Fibroblast of skin of left quadriceps (primary cell): ENCODE measurements at regions not wholly inside any gene's neighbourhood (a gene's known extent, or its start where the extent isn't known, plus 50 kb on each side); places are given as distances from the start of the nearest gene placed in this dataset.

Experiments
- DNase-seq, 2 experiments: peaks; one replicate each; pipeline ENCODE4 v3.0.0-alpha.2; 2013; ENCODE audit warnings: low read depth in 2 of 2

DNA sequence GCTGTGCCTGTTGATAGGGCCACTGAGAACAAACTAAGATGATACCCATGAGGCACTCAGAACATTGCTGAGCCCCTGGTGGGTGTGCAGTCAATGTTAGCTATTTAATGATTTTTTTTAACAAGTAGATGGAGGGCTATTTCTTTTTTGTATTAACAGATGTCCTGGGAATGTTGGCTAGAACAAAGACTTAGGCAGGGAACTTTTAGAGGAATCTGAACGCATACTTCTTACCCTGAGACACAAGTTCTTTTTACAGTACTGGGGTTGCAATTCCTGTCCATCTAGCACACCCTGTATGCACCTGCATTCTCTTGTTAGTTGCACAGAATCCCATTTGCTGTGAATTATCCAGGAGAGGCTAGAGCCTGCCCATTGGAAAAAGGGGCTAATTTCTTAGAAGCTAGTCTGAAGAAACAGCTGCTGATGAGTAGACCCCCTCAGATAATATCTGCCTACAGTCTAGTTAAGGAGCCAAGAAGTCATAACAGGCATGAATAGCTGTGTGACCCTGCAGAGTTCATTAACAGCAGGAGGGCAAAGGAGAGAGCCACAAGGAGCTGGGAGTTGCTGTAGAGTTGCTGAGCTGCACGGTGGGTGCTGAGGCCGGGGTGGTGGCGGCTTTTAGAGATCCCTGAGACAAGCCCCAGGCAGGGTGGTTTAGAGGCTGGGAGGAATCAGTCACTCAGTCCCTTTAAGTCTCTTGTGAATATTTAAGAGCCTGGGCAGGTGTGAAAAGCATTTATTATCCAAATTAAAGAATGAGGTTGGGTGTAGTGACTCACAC is 103.7 kb upstream of the FZD8 start:
- no peak for DNase-seq

DNA sequence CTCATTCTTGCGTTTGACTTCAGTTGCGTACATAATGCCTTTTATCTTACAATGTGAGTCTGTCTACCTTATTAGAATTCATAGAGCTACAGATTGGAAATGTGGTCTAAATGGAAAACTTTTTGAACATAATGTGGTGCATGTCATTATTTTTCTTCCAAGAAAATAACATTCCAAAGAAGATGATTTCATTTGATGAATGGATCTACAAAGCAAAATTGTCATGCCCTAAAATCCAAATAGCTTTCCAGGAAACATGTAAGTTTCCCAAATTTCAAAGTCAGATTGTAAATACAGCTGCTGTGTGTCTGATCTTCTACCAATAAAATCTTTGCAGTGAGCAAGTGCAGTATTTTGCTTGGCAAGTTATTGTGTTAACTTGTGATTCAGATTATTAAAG is 101.8 kb upstream of the FZD8 start:
- DNase-seq, result no peak

DNA sequence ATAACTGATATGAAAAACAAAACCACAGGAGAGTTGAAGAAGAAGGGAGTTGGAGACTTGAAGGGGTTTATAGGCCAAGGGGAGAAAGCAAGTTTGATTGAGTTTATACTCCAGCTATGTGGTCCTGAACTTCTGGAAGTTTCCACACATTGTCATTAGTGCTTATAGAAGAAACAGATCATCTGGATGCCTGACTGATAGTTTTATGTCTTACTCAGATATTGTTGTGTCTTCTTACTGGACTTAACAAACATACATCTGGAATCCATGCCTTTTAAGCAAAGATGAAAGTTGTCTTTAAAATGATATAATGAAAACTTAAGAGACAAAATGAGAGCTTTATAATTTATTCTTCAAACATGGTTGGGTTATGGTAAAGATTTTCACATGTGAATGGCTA is 101.3 kb upstream of the FZD8 start:
- no peak for DNase-seq

DNA sequence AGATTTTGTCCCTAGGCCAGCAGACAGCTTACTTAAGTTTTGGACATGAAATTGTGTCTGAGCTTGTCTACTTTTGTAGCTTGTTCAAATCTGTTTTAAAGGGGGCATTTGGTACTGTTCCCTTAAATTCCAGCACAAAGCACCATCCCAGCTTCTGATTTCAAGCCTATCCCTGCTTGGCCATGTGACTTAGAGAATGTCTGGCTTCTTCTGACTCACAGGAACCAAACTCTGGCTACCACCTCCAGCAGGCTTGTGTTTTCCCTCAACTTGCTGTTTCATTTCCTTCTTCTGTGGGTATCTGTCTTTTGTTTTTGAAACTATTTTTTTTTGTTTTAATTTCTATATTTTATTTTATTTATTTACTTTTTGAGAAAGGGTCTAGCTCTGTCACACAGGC is 97.9 kb upstream of the FZD8 start:
- no peak for DNase-seq

DNA sequence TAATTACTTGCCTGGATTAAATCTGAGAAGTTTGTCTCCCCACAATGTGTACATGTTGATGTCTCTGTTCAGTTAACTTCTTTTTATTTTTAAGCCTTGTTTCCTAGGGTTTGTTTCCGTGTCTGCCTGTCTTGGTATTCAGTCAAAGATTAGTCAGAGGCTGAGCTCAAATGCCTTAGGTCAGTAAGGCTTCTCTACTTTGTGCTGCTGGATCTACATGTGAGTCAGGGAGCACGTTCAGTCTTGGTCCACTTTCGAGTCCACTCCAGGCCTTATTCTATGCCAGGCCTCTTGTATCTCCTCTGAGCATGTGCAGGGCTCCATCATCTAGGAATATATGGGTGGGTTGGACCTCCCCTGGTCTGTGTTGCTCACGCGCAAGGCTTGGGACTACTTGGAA is 93.3 kb upstream of the FZD8 start:
- DNase-seq, result peak in 1 of 2 experiments; percentile 15

DNA sequence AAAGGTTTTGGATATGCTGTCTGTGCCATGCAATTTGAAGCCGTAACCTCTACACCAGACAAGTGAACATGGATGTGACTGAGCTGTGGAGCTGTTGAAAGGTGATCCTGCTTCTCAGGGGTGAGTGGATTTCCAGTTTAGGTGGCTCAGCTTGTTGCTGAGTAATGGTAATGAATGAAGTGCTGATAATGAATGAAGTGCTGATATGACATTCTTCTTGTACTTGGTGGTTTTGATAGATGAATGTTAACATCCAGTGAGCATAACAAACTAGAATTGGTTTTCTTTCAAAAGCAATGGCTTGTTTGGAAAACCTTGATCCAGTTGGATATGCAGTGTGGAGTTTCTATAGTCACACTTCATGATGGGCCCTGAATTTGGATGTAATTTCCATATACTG is 89.7 kb upstream of the FZD8 start:
- no peak for DNase-seq

DNA sequence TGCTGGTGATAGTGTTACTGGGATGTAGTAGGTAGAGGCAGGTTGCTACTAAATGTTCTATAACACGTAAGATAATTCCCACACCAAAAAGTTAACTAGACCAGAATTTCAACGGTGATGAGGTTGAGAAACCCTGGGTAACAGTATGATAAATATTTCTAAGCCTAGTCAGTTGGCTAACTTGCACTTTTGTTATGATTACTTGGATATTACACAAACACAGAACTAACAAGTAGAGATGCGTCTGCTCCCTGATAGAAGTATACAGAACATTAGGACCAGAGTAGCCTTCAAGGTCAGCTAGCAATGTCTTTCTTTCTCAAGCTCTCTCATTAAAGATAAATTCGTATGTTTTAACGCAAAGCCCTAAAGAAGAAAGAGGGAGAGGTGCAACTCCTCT is 86.2 kb upstream of the FZD8 start:
- no peak for DNase-seq

DNA sequence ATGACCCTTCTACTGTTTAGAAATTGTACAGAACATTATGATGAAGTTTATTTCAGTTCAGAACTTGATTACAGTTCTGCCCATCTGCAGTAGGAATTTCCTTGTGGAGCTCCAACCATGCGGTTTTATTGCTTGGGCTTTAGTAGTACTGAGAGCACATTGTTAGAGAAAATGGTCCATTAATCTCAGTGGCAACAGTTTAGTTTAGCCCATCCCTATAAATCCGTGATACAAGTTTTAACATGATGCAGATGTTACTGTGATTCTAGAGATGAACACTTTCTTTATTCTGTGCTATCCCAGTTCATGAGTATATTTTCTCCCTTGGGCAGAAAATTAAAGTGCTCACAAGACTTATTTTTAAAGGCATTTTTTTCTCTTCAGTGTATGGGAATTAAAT is 84.8 kb upstream of the FZD8 start:
- no peak for DNase-seq

DNA sequence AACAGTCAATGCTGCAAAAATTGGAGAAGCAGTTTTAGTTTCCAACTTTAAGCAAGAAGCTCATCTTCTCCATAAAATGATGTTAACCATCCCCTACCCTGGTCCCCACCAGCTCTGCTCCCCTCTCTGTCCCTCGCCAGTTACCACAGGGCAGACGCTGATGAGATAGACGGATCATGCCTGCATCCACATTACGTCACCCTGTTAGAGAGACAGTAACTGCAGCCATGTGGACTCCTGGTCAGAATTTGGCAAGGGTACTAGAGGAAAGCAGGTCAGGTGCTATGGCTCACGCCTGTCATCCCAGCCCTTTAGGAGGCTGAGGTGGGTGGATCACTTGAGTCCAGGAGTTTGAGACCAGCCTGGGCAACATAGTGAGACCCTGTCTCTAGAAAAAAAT is 81.9 kb upstream of the FZD8 start:
- DNase-seq, result no peak

DNA sequence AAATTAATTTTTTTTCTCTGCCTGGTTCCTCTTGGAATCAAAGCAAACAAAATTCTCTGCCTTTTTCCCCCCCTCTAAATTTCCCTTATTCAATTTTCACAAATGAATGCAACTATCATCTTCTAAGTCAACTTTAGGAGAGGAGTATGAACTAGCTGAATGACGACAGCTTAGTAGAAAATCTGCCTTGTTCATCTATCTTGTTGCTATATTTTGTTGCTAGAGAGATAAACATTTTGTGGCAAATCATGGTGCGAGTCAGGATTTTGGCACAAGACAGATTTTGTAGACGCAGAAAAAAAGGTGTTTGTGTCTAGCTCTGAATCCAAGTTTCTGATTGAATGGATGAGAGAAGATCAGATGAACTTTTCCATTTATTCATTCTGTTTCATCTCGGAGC is 81.0 kb upstream of the FZD8 start:
- DNase-seq, result no peak

DNA sequence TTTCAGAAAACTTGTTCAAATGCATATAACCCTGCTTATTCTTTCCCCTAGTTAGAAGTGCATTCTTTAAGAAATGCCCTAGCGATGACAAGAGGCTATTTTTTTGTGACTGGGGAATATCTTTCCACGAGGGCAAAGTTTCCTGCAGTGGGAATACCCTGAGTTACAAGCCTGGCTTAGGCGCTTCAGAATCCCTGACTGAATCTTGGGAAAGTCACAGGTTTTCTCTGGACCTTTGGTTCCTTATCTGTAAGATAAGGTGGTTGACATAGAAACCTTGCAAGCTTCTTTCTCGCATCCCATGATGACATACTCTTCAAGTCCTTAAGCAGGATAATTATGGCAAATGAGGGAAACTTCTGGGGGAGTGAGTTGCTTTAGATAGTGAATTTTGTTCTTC is 80.5 kb upstream of the FZD8 start:
- no peak for DNase-seq

DNA sequence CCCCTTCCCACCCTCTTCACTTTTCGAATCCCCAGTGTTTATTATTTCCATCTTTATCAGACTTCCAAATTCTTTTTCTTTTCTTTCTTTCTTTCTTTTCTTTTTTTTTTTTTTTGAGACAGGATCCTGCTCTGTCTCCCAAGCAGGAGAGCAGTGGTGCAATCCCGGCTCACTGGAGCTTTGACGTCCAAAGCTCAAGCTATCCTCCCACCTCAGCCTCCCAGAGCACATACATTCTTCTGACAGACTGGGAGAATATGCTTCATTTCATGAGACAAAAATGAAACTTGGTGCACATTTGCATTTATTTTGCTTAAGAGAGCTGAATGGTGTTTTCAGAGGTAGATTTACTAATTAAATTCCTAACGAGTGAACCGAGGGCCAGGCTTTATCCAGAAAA is 80.1 kb upstream of the FZD8 start:
- DNase-seq, result no peak

DNA sequence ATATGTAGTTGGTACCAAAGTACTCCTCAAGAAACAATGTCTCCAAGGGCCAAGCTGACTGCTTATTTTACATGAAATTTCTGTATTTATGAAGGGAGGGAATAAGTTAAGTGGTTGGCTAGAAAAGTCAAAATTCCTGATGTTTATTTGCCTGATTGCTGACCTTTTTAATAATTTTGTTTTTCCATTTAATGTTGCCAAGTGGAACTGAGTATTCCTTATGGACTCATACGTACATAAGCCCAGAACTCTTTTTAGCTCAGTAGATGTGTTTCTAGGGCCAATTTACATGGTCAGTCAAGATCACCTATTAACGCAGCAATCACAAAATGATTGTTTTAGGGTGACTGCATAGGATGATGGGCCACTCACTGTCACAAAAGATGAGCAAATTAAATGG is 78.3 kb upstream of the FZD8 start:
- DNase-seq, result no peak

DNA sequence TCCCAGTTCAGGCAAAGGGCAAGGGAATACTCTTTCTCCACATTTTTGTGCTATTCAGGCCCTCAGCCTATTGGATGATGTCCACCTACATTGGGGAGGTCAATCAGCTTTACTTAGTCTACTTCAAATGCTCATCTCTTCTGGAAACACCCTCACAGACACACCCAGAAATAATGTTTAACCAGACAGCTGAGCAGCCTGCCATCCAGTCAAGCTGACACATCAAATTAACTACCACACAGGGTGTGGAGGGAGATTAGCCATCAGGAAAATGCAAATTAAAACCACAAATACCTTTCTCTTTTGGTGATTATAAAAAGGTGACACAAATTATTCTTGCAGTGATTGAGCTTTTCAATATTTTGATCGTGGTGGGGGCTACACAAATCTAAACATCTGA is 74.7 kb upstream of the FZD8 start:
- no peak for DNase-seq

DNA sequence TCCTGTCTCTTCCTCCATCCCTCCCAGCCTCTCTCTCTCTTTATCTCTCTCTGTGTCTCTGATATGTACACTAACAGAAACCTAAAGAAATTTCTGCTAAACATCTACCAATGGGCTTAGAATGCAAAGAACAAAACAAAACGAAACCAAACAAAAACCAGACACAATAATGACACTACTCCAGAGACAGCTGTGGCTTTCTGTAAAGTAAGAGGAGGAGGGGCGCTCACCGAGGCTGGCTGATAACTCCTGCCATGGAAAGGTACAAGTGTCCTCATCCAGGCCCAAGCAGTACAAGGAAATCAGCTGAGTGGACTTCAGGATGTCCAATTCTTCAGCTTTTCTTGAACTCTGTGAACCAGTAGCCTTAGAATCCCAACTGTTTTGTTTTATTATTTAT is 70.4 kb upstream of the FZD8 start:
- no peak for DNase-seq

DNA sequence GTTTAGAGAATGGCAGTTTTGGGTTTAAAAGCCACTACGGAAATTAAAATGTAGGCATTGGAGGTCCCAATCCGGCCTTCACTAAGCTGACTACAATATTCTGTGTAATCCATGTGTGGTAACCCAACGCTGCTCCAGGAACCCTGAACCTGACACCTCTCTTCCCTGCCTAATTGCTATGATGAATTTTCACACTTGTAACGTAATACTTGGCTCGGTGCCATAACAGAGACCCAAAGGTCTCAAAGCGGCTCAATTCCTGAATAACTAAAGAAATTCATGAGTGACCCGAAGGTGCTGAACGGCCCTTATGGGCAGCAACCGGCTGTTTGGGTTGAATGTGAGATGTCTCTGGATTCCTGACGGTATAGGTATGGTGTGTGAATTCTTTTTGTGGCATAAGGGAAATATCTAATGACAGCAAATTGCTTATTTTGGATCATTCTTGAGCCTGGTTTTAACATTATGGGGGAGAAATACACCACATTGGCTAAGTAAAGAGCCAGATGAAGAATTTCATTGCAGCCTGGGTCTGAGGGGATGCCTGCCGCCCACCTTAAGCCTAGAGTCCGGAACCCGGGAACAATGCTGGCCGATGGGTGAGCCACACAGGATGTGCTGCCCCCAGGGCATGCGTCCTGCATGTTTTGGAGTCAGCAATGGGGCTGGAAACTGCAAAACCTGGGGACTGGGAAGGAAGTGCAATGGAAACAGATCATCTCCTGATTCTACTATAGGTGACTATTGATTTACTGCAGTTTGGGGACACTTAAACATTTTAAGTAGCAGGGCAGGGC is 69.7 kb upstream of the FZD8 start:
- no peak for DNase-seq

DNA sequence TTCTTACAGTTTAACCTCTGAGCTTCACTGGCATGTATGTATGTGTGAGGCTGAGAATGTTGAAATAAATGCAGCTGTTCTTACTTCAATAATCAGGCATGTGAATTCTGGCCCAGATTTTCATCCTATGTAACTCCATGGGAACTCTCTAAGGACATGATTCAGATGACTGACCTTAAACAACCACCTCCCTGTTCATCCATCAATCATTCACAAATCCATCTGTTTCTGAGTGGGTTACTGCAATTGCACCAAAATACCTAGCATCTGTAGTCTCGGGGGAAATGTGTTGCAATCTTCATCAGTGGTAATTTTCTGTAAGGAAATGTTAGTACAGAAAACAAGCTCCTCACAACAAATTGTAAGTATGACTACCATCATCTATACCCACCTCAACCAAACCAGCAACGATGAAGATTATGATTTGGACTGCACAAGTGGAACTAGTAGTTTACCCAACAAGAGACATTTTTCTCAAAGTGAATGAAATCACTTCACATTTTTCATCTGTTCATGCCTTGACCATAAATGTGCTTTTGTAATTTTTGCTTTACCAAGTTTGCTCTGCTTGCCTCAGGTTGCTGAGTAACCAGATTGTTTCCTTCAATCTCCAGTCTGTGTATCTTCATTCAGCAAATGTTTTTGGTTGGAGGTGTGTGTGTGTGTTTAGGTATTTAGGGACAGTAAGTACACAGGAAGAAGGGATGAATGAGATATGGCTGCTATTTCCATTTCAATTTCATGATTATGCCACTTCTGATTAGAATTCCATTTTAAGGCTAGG is 65.7 kb upstream of the FZD8 start:
- peak; percentile 23 to 24 for DNase-seq

DNA sequence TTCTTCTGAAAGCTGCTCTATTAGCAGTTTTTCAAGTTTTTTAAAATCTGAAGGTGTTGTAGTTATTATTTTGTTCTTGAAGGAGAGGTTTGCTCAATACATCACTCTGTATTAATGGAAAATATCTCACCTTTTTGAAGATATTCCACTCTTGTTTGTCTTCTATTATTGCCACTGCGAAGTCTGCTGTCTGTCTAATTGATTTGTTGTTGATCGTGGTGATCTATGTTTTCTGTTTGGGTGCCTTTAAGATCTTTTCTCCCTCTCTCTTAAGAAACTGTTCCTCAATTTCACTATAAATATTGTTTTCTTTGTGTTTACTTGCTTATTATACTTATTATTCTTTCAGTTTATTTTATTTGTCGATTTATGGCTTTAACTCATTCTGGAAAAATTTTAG is 64.9 kb upstream of the FZD8 start:
- DNase-seq, result no peak

DNA sequence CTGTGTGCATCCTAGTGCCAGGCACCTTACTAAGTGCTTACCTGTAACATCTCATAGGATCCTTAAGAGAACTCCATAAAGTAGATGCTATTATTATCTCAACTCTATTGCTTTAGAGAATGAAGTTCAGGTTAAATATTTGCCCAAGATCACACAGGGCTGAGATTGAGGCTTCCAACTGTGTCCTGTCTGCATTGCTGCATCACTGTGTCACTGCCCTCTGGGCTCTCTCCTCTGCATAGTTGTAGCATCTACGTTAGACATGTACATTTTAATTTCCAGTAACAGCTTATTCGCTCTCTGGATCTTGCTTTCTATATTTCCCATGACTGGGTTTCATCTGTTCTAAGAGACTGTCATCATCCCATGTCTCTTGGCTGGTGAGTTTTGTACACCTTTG is 63.6 kb upstream of the FZD8 start:
- DNase-seq, result no peak

DNA sequence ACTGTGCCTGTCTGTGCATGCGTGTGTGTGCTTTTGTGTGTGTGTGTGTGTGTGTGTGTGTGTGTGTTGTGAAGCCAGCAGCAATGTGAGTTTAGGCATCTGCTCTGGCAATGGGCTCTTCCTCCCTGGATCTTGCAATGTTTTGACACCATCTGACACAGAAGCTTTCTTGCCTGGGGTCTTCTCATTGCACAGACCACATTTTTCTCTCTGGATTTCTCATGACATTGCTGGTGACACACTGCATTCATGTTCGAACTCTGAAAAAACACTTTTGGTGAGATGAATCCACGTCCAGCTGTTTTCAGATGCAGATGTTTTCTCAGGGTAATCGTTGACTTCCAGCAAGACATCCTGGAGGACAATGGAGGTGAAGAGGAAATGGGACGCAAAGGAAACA is 63.0 kb upstream of the FZD8 start:
- DNase-seq, result no peak

DNA sequence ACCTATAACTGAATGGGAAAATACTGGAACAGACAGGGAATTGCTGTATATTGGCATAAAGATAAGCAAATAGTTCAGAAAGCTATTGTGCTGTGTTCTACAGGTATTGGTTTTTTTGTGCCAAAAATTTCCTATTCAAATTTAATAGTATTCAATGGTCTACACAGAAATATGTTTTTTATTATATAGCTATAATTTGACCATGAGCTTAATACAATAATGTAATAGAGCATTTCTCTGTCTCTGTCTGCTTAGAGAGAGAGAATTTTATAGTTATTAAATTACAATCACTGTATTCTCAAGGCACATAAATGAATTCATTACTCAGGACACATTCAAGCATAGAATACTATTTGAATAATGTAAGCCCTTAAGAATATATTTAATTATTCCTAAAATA is 62.3 kb upstream of the FZD8 start:
- no peak for DNase-seq

DNA sequence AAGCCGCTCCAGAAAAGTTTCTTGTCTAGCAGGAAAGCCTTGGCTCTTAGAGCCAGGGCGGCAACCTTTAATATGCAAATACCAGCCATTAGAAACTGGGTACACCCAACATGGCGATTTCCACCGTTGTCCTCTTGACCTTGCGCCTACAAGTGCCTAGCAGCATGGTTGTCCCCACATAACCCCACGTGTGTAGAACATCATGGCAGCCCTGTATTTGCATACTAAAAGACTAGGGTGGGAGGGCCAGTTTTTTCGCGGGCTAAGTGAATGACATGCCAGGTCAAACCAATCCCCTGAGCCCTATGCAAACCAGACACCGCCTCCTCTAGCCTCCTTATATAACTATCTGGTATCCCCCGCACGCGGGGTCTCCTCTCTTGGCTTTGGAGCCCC is 58.4 kb upstream of the FZD8 start:
- no peak for DNase-seq
